DND-41 (cell line): ENCODE measurements at regions not wholly inside any gene's neighbourhood (a gene's known extent, or its start where the extent isn't known, plus 50 kb on each side); places are given as distances from the start of the nearest gene placed in this dataset.

Source experiments
- ATAC-seq: fragments of 200-7000 bp; cut with Tn5 transposase; 3 replicates; pipeline ENCODE4 v1.9.1; 2021; ENCODE audit warnings: low read depth; ENCODE audit not compliant: insufficient read depth
- DNase-seq: peaks from one replicate; pipeline ENCODE4 v3.0.0-alpha.2; 2020
- H2AFZ ChIP-seq: 2 replicates; pipeline ENCODE4 v1.6.0; 2012; ENCODE audit warnings: low read depth, low read length
- H3K27ac ChIP-seq: 2 replicates; pipeline ENCODE4 v1.5.1; 2012; ENCODE audit warnings: low read length, inconsistent platforms
- H3K27me3 ChIP-seq: fragments of 200-600 bp; sonication (generic); 2 replicates; pipeline ENCODE4 v1.6.0; 2012; ENCODE audit warnings: low read length, mild to moderate bottlenecking, inconsistent platforms; ENCODE audit not compliant: insufficient read depth, poor library complexity
- H3K36me3 ChIP-seq: 2 replicates; pipeline ENCODE4 v1.5.1; 2012; ENCODE audit warnings: low read length, inconsistent platforms; ENCODE audit not compliant: insufficient read depth
- H3K4me1 ChIP-seq: 2 replicates; pipeline ENCODE4 v1.5.1; 2012; ENCODE audit warnings: mild to moderate bottlenecking, low read length; ENCODE audit not compliant: insufficient read depth
- H3K4me2 ChIP-seq: 2 replicates; pipeline ENCODE4 v1.6.0; 2012; ENCODE audit warnings: mild to moderate bottlenecking, moderate library complexity, low read length, inconsistent platforms; ENCODE audit not compliant: insufficient read depth
- H3K4me3 ChIP-seq, 2 experiments: fragments of 200-600 bp in 1 of 2; shearing (Covaris generic) in 1 of 2; 2 replicates each; pipeline ENCODE4 v1.5.1; 2012 to 2016; ENCODE audit warnings: inconsistent platforms in 2 of 2, low read length in 2 of 2, mild to moderate bottlenecking in 2 of 2, low read depth in 1 of 2, moderate library complexity in 1 of 2
- H3K79me2 ChIP-seq: 2 replicates; pipeline ENCODE4 v1.6.0; 2012; ENCODE audit warnings: low read length, inconsistent platforms; ENCODE audit not compliant: insufficient read depth
- H3K9ac ChIP-seq: 2 replicates; pipeline ENCODE4 v1.6.0; 2012; ENCODE audit warnings: low read depth, mild to moderate bottlenecking, inconsistent platforms, low read length, moderate library complexity
- H3K9me3 ChIP-seq: 2 replicates; pipeline ENCODE4 v1.5.1; 2012; ENCODE audit warnings: low read length, moderate library complexity, mild to moderate bottlenecking, inconsistent platforms; ENCODE audit not compliant: insufficient read depth, severe bottlenecking
- H4K20me1 ChIP-seq: 2 replicates; pipeline ENCODE4 v1.6.0; 2012; ENCODE audit warnings: low read length; ENCODE audit not compliant: insufficient read depth
- CTCF ChIP-seq: IDR thresholded peaks from 2 replicates; pipeline ENCODE4 v1.5.1; 2012; ENCODE audit warnings: borderline replicate concordance, low read length, moderate library complexity, mild to moderate bottlenecking; ENCODE audit not compliant: poor library complexity, severe bottlenecking; ENCODE audit errors: extremely low read depth
- EZH2 ChIP-seq: IDR thresholded peaks from 3 replicates; pipeline ENCODE4 v1.6.1; 2012; ENCODE audit warnings: borderline replicate concordance, low read depth, mild to moderate bottlenecking, moderate library complexity, low read length, inconsistent platforms; ENCODE audit not compliant: severe bottlenecking

- TF ChIP-seq EZH2 (no peak), CTCF (no peak)
- Histone ChIP-seq H3K9ac (no peak overlapping the region), H3K4me1 (no peaks in the 10 kb centered on the region), H3K79me2 (no peaks in the 10 kb centered on the region), H3K27ac (no peak overlapping the region), H3K4me3 (no peak overlapping the region), H3K9me3 (no peaks in the 10 kb centered on the region), H3K4me2 (no peak overlapping the region), H3K36me3 (no peaks in the 10 kb centered on the region), H3K27me3 (no peaks in the 10 kb centered on the region), H4K20me1 (no peaks in the 10 kb centered on the region), H2AFZ (no peak overlapping the region)
- DNase-seq (no peak), ATAC-seq (no peak)
Observed at GRCh38 chr19:8902520-8902919, 70.3 kb downstream of the MBD3L1 start.

GRCh38 chr19:8904597-8904996 is 72.4 kb downstream of the MBD3L1 start:
- H4K20me1 ChIP-seq, result no peaks in the 10 kb centered on the region
- H3K9me3 ChIP-seq, result no peaks in the 10 kb centered on the region
- no peak overlapping the region for H3K27ac ChIP-seq
- no peaks in the 10 kb centered on the region for H3K27me3 ChIP-seq
- H3K79me2 ChIP-seq, result no peaks in the 10 kb centered on the region
- no peak overlapping the region for H3K4me3 ChIP-seq
- H3K4me1 ChIP-seq, result no peaks in the 10 kb centered on the region
- no peak for DNase-seq
- no peak for ATAC-seq
- H2AFZ ChIP-seq, result no peak overlapping the region
- TF ChIP-seq CTCF, result no peak
- no peak for TF ChIP-seq EZH2
- H3K36me3 ChIP-seq, result no peaks in the 10 kb centered on the region
- H3K9ac ChIP-seq, result no peak overlapping the region
- no peak overlapping the region for H3K4me2 ChIP-seq

GRCh38 chr19:8905342-8905741 is 73.2 kb downstream of the MBD3L1 start:
- DNase-seq (no peak), ATAC-seq (no peak)
- Histone ChIP-seq H3K79me2 (no peaks in the 10 kb centered on the region), H2AFZ (no peak overlapping the region), H4K20me1 (no peaks in the 10 kb centered on the region), H3K36me3 (no peaks in the 10 kb centered on the region), H3K4me1 (no peaks in the 10 kb centered on the region), H3K4me3 (no peak overlapping the region), H3K27ac (no peak overlapping the region), H3K27me3 (no peaks in the 10 kb centered on the region), H3K9ac (no peak overlapping the region), H3K4me2 (no peak overlapping the region), H3K9me3 (no peaks in the 10 kb centered on the region)
- TF ChIP-seq EZH2 (no peak), CTCF (no peak)

GRCh38 chr19:8908066-8908465 is 75.9 kb downstream of the MBD3L1 start:
- ATAC-seq (no peak), DNase-seq (no peak)
- Histone ChIP-seq H3K4me3 (no peak overlapping the region), H3K4me1 (no peaks in the 10 kb centered on the region), H3K36me3 (no peaks in the 10 kb centered on the region), H4K20me1 (no peaks in the 10 kb centered on the region), H3K4me2 (no peak overlapping the region), H3K27ac (no peak overlapping the region), H3K79me2 (no peaks in the 10 kb centered on the region), H3K9ac (no peak overlapping the region), H2AFZ (no peak overlapping the region), H3K27me3 (no peaks in the 10 kb centered on the region), H3K9me3 (no peaks in the 10 kb centered on the region)
- TF ChIP-seq CTCF, result no peak
- no peak for TF ChIP-seq EZH2
